HG02938 (cell line): ENCODE measurements at regions not wholly inside any gene's neighbourhood (a gene's known extent, or its start where the extent isn't known, plus 50 kb on each side); places are given as distances from the start of the nearest gene placed in this dataset.
"Not testable (repeated sequence)": the region's sequence is repeated elsewhere in the genome, so short reads cannot be mapped to it uniquely, and the experiment has no call there.

Experiments
- ATAC-seq: cut with Tn5 transposase; IDR thresholded peaks from one replicate; pipeline ENCODE4 v1.9.1; 2021; ENCODE audit warnings: mild to moderate bottlenecking, moderate library complexity; ENCODE audit not compliant: unreplicated experiment

GRCh38 chr18:1392865-1393734 is 488.4 kb downstream of the ADCYAP1 start:
- ATAC-seq: no peak

- ATAC-seq: no peak
These were observed 489.3 kb downstream of the ADCYAP1 start for GRCh38 chr18:1393929-1394328.

- no peak for ATAC-seq
These were observed 489.8 kb downstream of the ADCYAP1 start for GRCh38 chr18:1394426-1394825.

- no peak for ATAC-seq
These were observed 490.3 kb downstream of the ADCYAP1 start for GRCh38 chr18:1394966-1395365.

DNA sequence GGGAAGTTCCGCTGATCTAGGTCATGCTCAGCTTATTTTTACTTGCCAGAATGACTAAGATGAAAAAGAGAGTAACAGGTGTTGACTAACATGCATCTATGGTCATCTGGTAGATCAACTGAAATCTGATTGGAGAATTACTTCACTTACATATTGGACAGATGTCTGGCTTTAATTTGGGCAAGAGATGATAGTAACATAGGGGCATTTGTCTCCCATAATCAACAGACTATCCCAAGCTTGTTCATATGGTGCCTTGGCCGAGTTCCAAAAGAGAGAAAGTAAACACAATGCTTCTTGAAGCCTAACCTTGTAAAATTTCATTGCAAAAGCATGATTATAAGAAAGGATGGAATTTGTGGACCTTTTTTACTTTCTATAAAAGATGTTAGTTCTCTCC is 503.7 kb downstream of the ADCYAP1 start:
- no peak for ATAC-seq

GRCh38 chr18:1412655-1413322 is 508.1 kb downstream of the ADCYAP1 start:
- no peak for ATAC-seq

DNA sequence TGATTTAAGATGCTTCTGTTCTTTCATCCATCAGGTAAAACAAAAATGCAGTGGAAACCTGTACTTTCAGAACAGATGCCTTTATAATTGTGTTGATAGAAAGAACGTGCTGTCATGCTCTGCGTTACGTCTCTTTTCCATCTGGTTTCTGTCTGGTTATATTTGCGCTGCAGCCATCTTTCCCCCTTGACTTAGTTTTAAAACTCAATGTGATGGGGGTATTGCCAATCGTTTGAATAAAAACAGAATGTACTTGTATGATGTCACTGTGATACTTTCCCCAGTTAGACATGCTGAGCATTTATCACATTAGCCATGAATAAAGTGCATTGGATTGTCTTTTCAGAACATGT is 508.6 kb downstream of the ADCYAP1 start:
- ATAC-seq: no peak

DNA sequence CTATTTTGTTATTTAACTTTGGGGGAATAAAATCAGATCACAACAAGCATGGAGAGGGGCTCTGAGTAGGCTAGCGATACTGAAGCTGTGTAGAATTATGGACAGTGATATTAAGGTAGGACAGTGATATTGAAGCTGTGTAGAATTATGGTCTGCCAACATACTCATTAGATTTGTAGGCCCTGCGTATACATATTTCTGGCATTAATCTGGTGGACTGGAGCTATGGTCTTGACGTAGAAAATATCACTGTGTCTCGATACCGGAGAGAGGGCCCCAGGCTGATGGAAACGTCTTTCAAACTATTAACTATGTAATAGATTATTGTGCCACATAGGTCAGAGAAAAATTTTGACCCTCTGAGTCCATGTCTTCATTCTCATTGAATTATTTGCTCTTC is 511.4 kb downstream of the ADCYAP1 start:
- ATAC-seq: no peak

- ATAC-seq: no peak
These were observed 516.8 kb downstream of the ADCYAP1 start for GRCh38 chr18:1421502-1421901.

DNA sequence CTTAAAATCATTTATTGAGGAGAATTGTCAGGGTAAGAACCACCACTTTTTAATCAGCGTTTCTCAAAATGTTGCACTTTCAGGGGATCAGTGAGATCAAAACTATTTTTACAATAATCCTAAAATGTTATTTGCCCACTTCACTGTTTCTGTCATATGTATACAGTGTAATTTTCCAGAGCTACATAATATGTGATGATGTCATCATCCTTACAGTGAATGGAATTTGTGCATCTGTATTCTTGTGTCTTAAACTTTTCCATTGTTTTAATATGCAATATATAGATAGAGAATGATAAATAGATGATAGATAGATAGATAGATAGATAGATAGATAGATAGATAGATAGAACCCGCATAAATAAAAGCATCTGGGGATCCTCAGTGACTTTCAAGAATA is 518.0 kb downstream of the ADCYAP1 start:
- ATAC-seq: no peak

- ATAC-seq: no peak
These were observed 521.0 kb downstream of the ADCYAP1 start for GRCh38 chr18:1425679-1426078.

GRCh38 chr18:1435487-1435886 is 530.8 kb downstream of the ADCYAP1 start:
- ATAC-seq: no peak

GRCh38 chr18:1436199-1436598 is 531.5 kb downstream of the ADCYAP1 start:
- no peak for ATAC-seq

- ATAC-seq: no peak
These were observed 533.8 kb downstream of the ADCYAP1 start for GRCh38 chr18:1438458-1438910.

DNA sequence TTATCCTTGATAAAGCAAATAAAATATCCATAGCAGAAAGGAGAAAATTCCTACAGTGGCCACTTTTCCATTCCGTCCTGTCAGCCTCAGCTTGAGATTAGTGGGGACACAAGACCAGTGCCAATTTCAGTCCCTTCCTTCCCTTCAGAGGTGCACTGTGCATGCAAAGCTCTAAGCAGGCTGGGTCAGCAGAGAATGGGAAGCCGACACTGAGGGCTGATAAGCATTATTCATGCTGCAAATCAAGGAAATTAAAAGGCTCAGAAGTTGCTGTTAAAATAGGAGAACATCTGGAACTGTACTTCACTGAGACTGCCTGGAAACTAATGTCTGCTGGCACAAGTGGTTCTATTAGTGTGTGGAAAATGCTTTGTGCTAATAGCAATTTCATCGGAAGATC is 534.3 kb downstream of the ADCYAP1 start:
- no peak for ATAC-seq

GRCh38 chr18:1444062-1444461 is 539.4 kb downstream of the ADCYAP1 start:
- ATAC-seq: not testable (repeated sequence)

GRCh38 chr18:1446765-1447164 is 542.1 kb downstream of the ADCYAP1 start:
- no peak for ATAC-seq

GRCh38 chr18:1452821-1453220 is 548.1 kb downstream of the ADCYAP1 start:
- ATAC-seq: no peak

DNA sequence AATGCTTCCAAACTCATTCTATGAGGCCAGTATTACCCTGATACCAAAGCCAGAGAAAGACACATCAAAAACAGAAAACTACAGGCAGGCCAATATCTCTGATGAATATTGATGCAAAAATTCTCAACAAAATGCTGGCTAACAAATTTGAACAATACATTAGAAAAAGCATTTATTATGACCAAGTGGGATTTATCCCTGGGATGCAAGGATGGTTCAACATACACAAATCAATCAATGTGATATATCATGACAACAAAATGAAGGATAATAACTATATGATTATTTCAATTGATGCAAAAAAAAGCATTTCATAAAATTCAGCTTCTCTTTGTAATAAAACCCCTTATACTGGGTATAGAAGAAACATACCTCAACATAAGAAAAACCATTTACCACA is 550.9 kb downstream of the ADCYAP1 start:
- ATAC-seq: no peak

GRCh38 chr18:1458547-1458946 is 553.9 kb downstream of the ADCYAP1 start:
- ATAC-seq: no peak

- ATAC-seq: no peak
These were observed 559.3 kb downstream of the ADCYAP1 start for GRCh38 chr18:1463981-1464380.

DNA sequence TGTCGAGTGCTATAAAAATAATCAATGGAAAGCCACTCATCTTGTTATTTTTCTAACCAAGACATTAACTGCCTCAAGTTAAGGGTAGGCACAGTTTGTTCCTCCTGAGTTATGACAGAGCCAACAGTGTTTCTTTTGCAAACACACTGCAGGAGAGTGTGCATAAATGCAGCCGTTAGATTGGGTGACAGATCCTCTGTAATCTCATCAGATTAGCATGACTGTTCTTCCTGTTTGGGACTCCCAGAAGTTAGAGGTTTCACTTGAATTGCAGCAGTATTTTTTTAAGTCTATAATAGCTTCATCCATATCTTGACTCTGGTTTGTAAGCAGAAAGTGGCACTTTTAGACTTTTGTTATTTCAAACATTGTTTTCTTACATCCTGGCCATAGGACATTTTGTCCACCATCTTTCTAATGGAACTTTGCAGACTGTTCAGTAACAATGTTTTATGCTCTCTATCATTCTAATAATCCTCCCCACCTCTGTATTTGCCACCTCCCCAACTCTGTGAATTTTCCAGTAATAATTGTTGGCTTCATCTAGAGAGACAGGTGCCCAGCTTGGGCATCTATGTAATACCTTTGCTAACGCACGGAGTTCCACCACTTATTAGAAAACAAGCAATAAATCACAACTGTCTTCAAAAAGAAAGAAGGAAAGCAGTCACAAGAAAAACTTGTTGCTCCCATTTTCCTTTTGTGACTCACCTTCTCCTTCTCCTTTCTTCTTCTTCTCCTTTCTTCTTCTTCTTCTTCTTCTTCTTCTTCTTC is 560.0 kb downstream of the ADCYAP1 start:
- no peak for ATAC-seq
